H1 (cell line): ENCODE measurements at regions not wholly inside any gene's neighbourhood (a gene's known extent, or its start where the extent isn't known, plus 50 kb on each side); places are given as distances from the start of the nearest gene placed in this dataset.

ENCODE experiments used
- CTCF ChIA-PET: fragments of 300-600 bp; sonication (Branson Sonifier 250); formaldehyde crosslinking; loops from one replicate; lab custom pipeline; 2021; ENCODE audit not compliant: partially characterized antibody; lab: Charles Lee
- POLR2A ChIA-PET: fragments of 300-600 bp; sonication (Branson Sonifier 250); formaldehyde crosslinking; loops from one replicate; lab custom pipeline; 2021; ENCODE audit warnings: inconsistent platforms; ENCODE audit not compliant: partially characterized antibody; lab: Charles Lee
- DNase-seq, 2 experiments: peaks; one replicate each; pipeline versions ENCODE4 v3.0.0 to v3.0.0-alpha.2; 2010 to 2022; ENCODE audit warnings: low spot score in 2 of 2, low read depth in 1 of 2, mixed read lengths in 1 of 2
- FAIRE-seq: peaks from 2 replicates; lab custom pipeline; 2011; peaks lifted over from hg19 to GRCh38; lab: Jason Lieb, UNC
- H2AFZ ChIP-seq: 2 replicates; pipeline ENCODE4 v1.8.1; 2012; ENCODE audit warnings: low read length, inconsistent platforms
- H2AK5ac ChIP-seq: 2 replicates; pipeline ENCODE4 v1.6.1; 2013; ENCODE audit warnings: low read depth, low read length
- H2BK120ac ChIP-seq: replicated peaks from 2 replicates; pipeline ENCODE3; 2013; ENCODE audit warnings: low read depth, low read length, inconsistent platforms
- H2BK12ac ChIP-seq: 2 replicates; pipeline ENCODE4 v1.6.1; 2013; ENCODE audit warnings: low read depth, low read length
- H2BK15ac ChIP-seq: 2 replicates; pipeline ENCODE4 v1.6.1; 2013; ENCODE audit warnings: low read length
- H2BK20ac ChIP-seq: 2 replicates; pipeline ENCODE4 v1.6.1; 2013; ENCODE audit warnings: low read length
- H2BK5ac ChIP-seq: 2 replicates; pipeline ENCODE4 v1.6.1; 2013; ENCODE audit warnings: low read depth, low read length
- H3K14ac ChIP-seq: 2 replicates; pipeline ENCODE4 v1.6.1; 2013; ENCODE audit warnings: inconsistent platforms; ENCODE audit not compliant: insufficient read length
- H3K18ac ChIP-seq: 2 replicates; pipeline ENCODE4 v1.6.1; 2013; ENCODE audit warnings: low read length; ENCODE audit errors: extremely low read depth
- H3K23ac ChIP-seq: 2 replicates; pipeline ENCODE4 v1.6.1; 2013; ENCODE audit warnings: inconsistent platforms; ENCODE audit not compliant: insufficient read length
- H3K23me2 ChIP-seq: 2 replicates; pipeline ENCODE4 v1.6.1; 2013; ENCODE audit warnings: low read depth, low read length
- H3K27ac ChIP-seq: 2 replicates; pipeline ENCODE4 v1.6.1; 2011; ENCODE audit warnings: low read depth, low read length, inconsistent platforms
- H3K27me3 ChIP-seq, 4 experiments: replicated peaks in 1 of 4; 1 replicate in 1 of 4; 2 replicates in 3 of 4; pipeline versions ENCODE4 v1.6.1 to v1.8.1; 2011 to 2013; ENCODE audit warnings: low read length in 3 of 4, mild to moderate bottlenecking in 3 of 4, inconsistent platforms in 2 of 4, mixed read lengths in 2 of 4, moderate library complexity in 1 of 4; ENCODE audit not compliant: control insufficient read depth in 3 of 4, insufficient read depth in 3 of 4; ENCODE audit errors: extremely low read depth in 1 of 4
- H3K36me3 ChIP-seq, 4 experiments: 2 replicates each; pipeline versions ENCODE4 v1.6.1 to v1.8.1; 2011 to 2013; ENCODE audit warnings: mild to moderate bottlenecking in 4 of 4, low read length in 3 of 4, moderate library complexity in 2 of 4, control low read depth in 1 of 4, inconsistent platforms in 1 of 4; ENCODE audit not compliant: insufficient read depth in 4 of 4, control insufficient read depth in 2 of 4
- H3K4ac ChIP-seq: replicated peaks from 2 replicates; pipeline ENCODE3; 2013; ENCODE audit warnings: low read length, low read depth, mixed read lengths, inconsistent platforms; ENCODE audit not compliant: insufficient read length
- H3K4me1 ChIP-seq, 4 experiments: replicated peaks in 1 of 4; 1 replicate in 1 of 4; 2 replicates in 3 of 4; pipeline versions ENCODE4 v1.6.1 to v1.8.1; 2011 to 2013; ENCODE audit warnings: low read length in 3 of 4, inconsistent platforms in 2 of 4, mixed read lengths in 1 of 4; ENCODE audit not compliant: insufficient read depth in 4 of 4, control insufficient read depth in 3 of 4
- H3K4me2 ChIP-seq, 2 experiments: 2 replicates each; pipeline versions ENCODE4 v1.6.1 to v1.8.1; 2011 to 2013; ENCODE audit warnings: low read depth in 2 of 2, low read length in 2 of 2, control low read depth in 1 of 2, inconsistent platforms in 1 of 2, mild to moderate bottlenecking in 1 of 2; ENCODE audit not compliant: insufficient read depth in 1 of 2
- H3K4me3 ChIP-seq, 4 experiments: fragments of 200-600, 300-600 bp in 1 of 4; sonication (generic), shearing (Covaris generic), sonication (Bioruptor Twin) in 1 of 4; 2 replicates each; pipeline versions ENCODE4 v1.5.1 to v1.8.1; 2011 to 2016; ENCODE audit warnings: low read length in 4 of 4, low read depth in 3 of 4, control low read depth in 2 of 4, inconsistent platforms in 2 of 4, mild to moderate bottlenecking in 2 of 4, mixed read lengths in 1 of 4, moderate library complexity in 1 of 4; ENCODE audit not compliant: insufficient read depth in 2 of 4; ENCODE audit errors: extremely low read depth in 1 of 4
- H3K56ac ChIP-seq: replicated peaks from 2 replicates; pipeline ENCODE3; 2013; ENCODE audit warnings: low read depth, mild to moderate bottlenecking, mixed read lengths, low read length, inconsistent platforms; ENCODE audit not compliant: insufficient read length
- H3K79me1 ChIP-seq: 2 replicates; pipeline ENCODE4 v1.6.1; 2013; ENCODE audit warnings: low read depth, low read length, control low read depth
- H3K79me2 ChIP-seq, 2 experiments: 2 replicates each; pipeline versions ENCODE4 v1.6.1 to v1.8.1; 2012 to 2013; ENCODE audit warnings: low read length in 2 of 2, mild to moderate bottlenecking in 2 of 2, inconsistent platforms in 1 of 2; ENCODE audit not compliant: insufficient read depth in 2 of 2, control insufficient read depth in 1 of 2
- H3K9ac ChIP-seq, 4 experiments: replicated peaks in 1 of 4; 1 replicate in 1 of 4; 2 replicates in 3 of 4; pipeline versions ENCODE4 v1.6.1 to v1.8.1; 2011 to 2013; ENCODE audit warnings: low read depth in 3 of 4, low read length in 3 of 4, control low read depth in 2 of 4, mild to moderate bottlenecking in 2 of 4, moderate library complexity in 2 of 4, inconsistent platforms in 1 of 4; ENCODE audit errors: extremely low read depth in 1 of 4
- H3K9me3 ChIP-seq, 2 experiments: 2 replicates each; pipeline versions ENCODE4 v1.6.1 to v1.8.1; 2012 to 2013; ENCODE audit warnings: mild to moderate bottlenecking in 2 of 2, moderate library complexity in 2 of 2, control low read depth in 1 of 2, inconsistent platforms in 1 of 2, low read depth in 1 of 2, low read length in 1 of 2, mixed read lengths in 1 of 2; ENCODE audit not compliant: insufficient read depth in 2 of 2
- H4K20me1 ChIP-seq, 2 experiments: replicated peaks in 1 of 2; 2 replicates each; pipeline versions ENCODE3 to v1.8.1; 2011 to 2013; ENCODE audit warnings: inconsistent platforms in 2 of 2, low read length in 2 of 2, mild to moderate bottlenecking in 1 of 2; ENCODE audit not compliant: insufficient read depth in 2 of 2, control insufficient read depth in 1 of 2
- H4K5ac ChIP-seq: 2 replicates; pipeline ENCODE4 v1.6.1; 2013; ENCODE audit warnings: low read length, low read depth, mixed read lengths, inconsistent platforms; ENCODE audit not compliant: insufficient read length
- H4K8ac ChIP-seq: 2 replicates; pipeline ENCODE4 v1.8.0; 2013; ENCODE audit warnings: mild to moderate bottlenecking, moderate library complexity, low read length, inconsistent platforms; ENCODE audit not compliant: insufficient read depth; ENCODE audit errors: extremely low read depth
- H4K91ac ChIP-seq: replicated peaks from 2 replicates; pipeline ENCODE3; 2013; ENCODE audit warnings: low read length, mixed read lengths, inconsistent platforms; ENCODE audit not compliant: insufficient read length
- ASH2L ChIP-seq: fragments of 200-600, 300-600 bp; sonication (generic); IDR thresholded peaks from one replicate; pipeline ENCODE4 v1.7.1; 2017; ENCODE audit warnings: low read length
- CTCF ChIP-seq, 3 experiments: IDR thresholded peaks; 1 replicate in 2 of 3; 2 replicates in 1 of 3; pipeline versions ENCODE4 v1.5.1 to v1.6.1; 2011; ENCODE audit warnings: low read length in 3 of 3, mild to moderate bottlenecking in 3 of 3, inconsistent platforms in 2 of 3, low read depth in 1 of 3, moderate library complexity in 1 of 3; ENCODE audit not compliant: insufficient read depth in 1 of 3; ENCODE audit errors: control extremely low read depth in 1 of 3
- HDAC2 ChIP-seq, 2 experiments: fragments of 300-600 bp in 1 of 2; sonication (generic) in 1 of 2; IDR thresholded peaks; 2 replicates each; pipeline ENCODE4 v1.6.1; 2011 to 2012; ENCODE audit warnings: low read depth in 2 of 2, low read length in 2 of 2, mild to moderate bottlenecking in 2 of 2, moderate library complexity in 2 of 2, borderline replicate concordance in 1 of 2, inconsistent platforms in 1 of 2
- NRF1 ChIP-seq: IDR thresholded peaks from 2 replicates; pipeline ENCODE4 v1.6.1; 2011; ENCODE audit warnings: mild to moderate bottlenecking, low read depth, low read length, improper control_type of control experiment
- POLR2AphosphoS5 ChIP-seq: IDR thresholded peaks from 2 replicates; pipeline ENCODE4 v1.6.1; 2011; ENCODE audit warnings: low read depth, low read length
- WGBS, 2 experiments: shearing (Covaris generic) in 1 of 2; methylation state at CpG; one replicate each; pipeline versions ENCODE4 v1.1.6 to v1.1.7; 2013 to 2015; ENCODE audit warnings: low lambda C conversion rate in 2 of 2, mixed read lengths in 2 of 2, inconsistent platforms in 1 of 2, low coverage in 1 of 2, missing lambda C conversion rate in 1 of 2; ENCODE audit not compliant: insufficient replicate concordance in 2 of 2, insufficient coverage in 1 of 2, insufficient read length in 1 of 2; ENCODE audit errors: extremely low coverage in 1 of 2, missing lambda C conversion rate in 1 of 2; 5-methylcytosine and 5-hydroxymethylcytosine counted together
- TF ChIP-seq, protein P1 (sequence below): IDR thresholded peaks from 2 replicates; pipeline ENCODE4 v1.6.1; 2011; ENCODE audit warnings: low read length, improper control_type of control experiment

DNA sequence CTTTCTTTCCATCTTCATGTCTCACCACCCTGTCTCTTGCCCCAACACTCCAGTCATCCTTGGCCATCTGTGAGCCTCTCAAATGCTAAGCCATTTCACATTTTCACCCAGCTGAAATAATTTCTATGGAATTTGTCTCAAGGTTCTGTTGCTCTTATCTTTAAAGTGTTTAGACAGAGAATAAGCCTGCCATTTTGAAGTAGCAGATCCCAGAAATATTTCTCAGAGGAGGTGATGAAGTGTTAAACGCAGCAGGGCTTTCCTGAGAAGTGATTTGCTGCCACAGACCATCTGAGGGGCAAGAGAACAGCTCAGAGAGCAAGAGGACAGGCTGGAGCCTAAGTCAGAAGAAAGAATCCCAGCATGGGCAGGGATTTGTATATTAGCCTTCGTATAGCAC is 71.6 kb upstream of the CLMN start:
- Histone ChIP-seq H3K18ac (no peak overlapping the region), H3K23ac (no peak overlapping the region), H2BK15ac (no peak overlapping the region), H2BK12ac (no peak overlapping the region), H3K23me2 (peaks cover 6% of the 10 kb centered on the region), H3K79me1 (no peaks in the 10 kb centered on the region), H3K4me2 (no peak overlapping the region), H3K9me3 (no peaks in the 10 kb centered on the region), H3K9ac (no peak overlapping the region), H4K91ac (no peak overlapping the region), H2AFZ (0 out of 2 replicates have a peak overlapping the region, but pooled peaks have one; percentile 15), H3K27ac (no peak overlapping the region), H3K14ac (no peak overlapping the region), H3K79me2 (no peaks in the 10 kb centered on the region), H3K4me3 (no peak overlapping the region), H2BK120ac (no peak overlapping the region), H3K27me3 (no peaks in the 10 kb centered on the region), H4K5ac (no peak overlapping the region), H3K56ac (no peak overlapping the region), H3K4ac (no peak overlapping the region), H2BK5ac (no peak overlapping the region), H4K8ac (no peak overlapping the region), H4K20me1 (peaks cover 0 to 4% of the 10 kb centered on the region in 2 experiments), H2BK20ac (no peak overlapping the region), H3K4me1 (no peaks in the 10 kb centered on the region), H3K36me3 (no peaks in the 10 kb centered on the region), H2AK5ac (no peak overlapping the region)
- 87% methylated on average over 2 of the region's 2 CpGs; no CpG with 5 or more reads in 1 of the 2 experiments for WGBS, 2 experiments
- FAIRE-seq (no peak), DNase-seq (no peak)
- ChIA-PET POLR2A (no interaction called here), CTCF (interaction anchor here (0.8 to 1.1 kb wide), 2 partner anchors 41 to 51 kb away, joined by 4 read pairs; no protein-coding TSS in a partner anchor)
- TF ChIP-seq NRF1 (no peak), CTCF (IDR thresholded peaks at IDR 0.05; ENCODE audit: control extremely low read depth in 1 of 3, insufficient read depth in 1 of 3, low read depth in 1 of 3, low read length in 3 of 3) (no peak), POLR2AphosphoS5 (no peak), ASH2L (no peak), HDAC2 (IDR thresholded peaks at IDR 0.05; ENCODE audit: borderline replicate concordance in 1 of 2, low read depth in 2 of 2, low read length in 2 of 2) (no peak)
- TF ChIP-seq, protein P1, sequence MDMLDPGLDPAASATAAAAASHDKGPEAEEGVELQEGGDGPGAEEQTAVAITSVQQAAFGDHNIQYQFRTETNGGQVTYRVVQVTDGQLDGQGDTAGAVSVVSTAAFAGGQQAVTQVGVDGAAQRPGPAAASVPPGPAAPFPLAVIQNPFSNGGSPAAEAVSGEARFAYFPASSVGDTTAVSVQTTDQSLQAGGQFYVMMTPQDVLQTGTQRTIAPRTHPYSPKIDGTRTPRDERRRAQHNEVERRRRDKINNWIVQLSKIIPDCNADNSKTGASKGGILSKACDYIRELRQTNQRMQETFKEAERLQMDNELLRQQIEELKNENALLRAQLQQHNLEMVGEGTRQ, result no peak
